ENCODE measurements at regions not wholly inside any gene's neighbourhood (a gene's known extent, or its start where the extent isn't known, plus 50 kb on each side); places are given as distances from the start of the nearest gene placed in this dataset.

GRCh38 chr11:15485432-15485831 is 370.7 kb downstream of the INSC start:
- DNase-seq (ENCODE audit: low read depth) = no peak

- DNase-seq (ENCODE audit: low read depth) = no peak
Observed at GRCh38 chr11:15489281-15489680, 374.6 kb downstream of the INSC start.

GRCh38 chr11:15490535-15490934 is 375.8 kb downstream of the INSC start:
- no peak for DNase-seq (ENCODE audit: low read depth)

- no peak for DNase-seq (ENCODE audit: low read depth)
Observed at GRCh38 chr11:15493066-15493465, 378.3 kb downstream of the INSC start.

GRCh38 chr11:15493921-15494620 is 379.3 kb downstream of the INSC start:
- DNase-seq (ENCODE audit: low read depth) = no peak

- DNase-seq (ENCODE audit: low read depth) = no peak
Observed at GRCh38 chr11:15494740-15495139, 380.0 kb downstream of the INSC start.

- DNase-seq (ENCODE audit: low read depth) = no peak
Observed at GRCh38 chr11:15495462-15495861, 380.7 kb downstream of the INSC start.

- no peak for DNase-seq (ENCODE audit: low read depth)
Observed at GRCh38 chr11:15497366-15497765, 382.6 kb downstream of the INSC start.

GRCh38 chr11:15499674-15500073 is 385.0 kb downstream of the INSC start:
- DNase-seq (ENCODE audit: low read depth) = no peak

GRCh38 chr11:15500643-15501042 is 385.9 kb downstream of the INSC start:
- no peak for DNase-seq (ENCODE audit: low read depth)

- no peak for DNase-seq (ENCODE audit: low read depth)
Observed at GRCh38 chr11:15501566-15501965, 386.8 kb downstream of the INSC start.

GRCh38 chr11:15505155-15505554 is 390.4 kb downstream of the INSC start:
- no peak for DNase-seq (ENCODE audit: low read depth)

- no peak for DNase-seq (ENCODE audit: low read depth)
Observed at GRCh38 chr11:15507592-15507991, 392.9 kb downstream of the INSC start.

GRCh38 chr11:15509082-15509481 is 394.4 kb downstream of the INSC start:
- no peak for DNase-seq (ENCODE audit: low read depth)

GRCh38 chr11:15519124-15519791 is 404.5 kb downstream of the INSC start:
- no peak for DNase-seq (ENCODE audit: low read depth)

- DNase-seq (ENCODE audit: low read depth) = no peak
Observed at GRCh38 chr11:15519911-15520310, 405.2 kb downstream of the INSC start.

GRCh38 chr11:15523543-15523942 is 408.8 kb downstream of the INSC start:
- no peak for DNase-seq (ENCODE audit: low read depth)

- DNase-seq (ENCODE audit: low read depth) = no peak
Observed at GRCh38 chr11:15525582-15525981, 410.9 kb downstream of the INSC start.

GRCh38 chr11:15526032-15526431 is 411.3 kb downstream of the INSC start:
- no peak for DNase-seq (ENCODE audit: low read depth)

GRCh38 chr11:15526859-15527450 is 412.2 kb downstream of the INSC start:
- no peak for DNase-seq (ENCODE audit: low read depth)

GRCh38 chr11:15532432-15532831 is 417.7 kb downstream of the INSC start:
- DNase-seq (ENCODE audit: low read depth) = no peak

- no peak for DNase-seq (ENCODE audit: low read depth)
Observed at GRCh38 chr11:15534266-15534665, 419.5 kb downstream of the INSC start.

- no peak for DNase-seq (ENCODE audit: low read depth)
Observed at GRCh38 chr11:15535414-15535813, 420.7 kb downstream of the INSC start.

- no peak for DNase-seq (ENCODE audit: low read depth)
Observed at GRCh38 chr11:15536438-15536837, 421.7 kb downstream of the INSC start.

Data from stimulated activated CD8-positive, alpha-beta memory T cell treated with anti-CD3 and anti-CD28 coated beads, Interleukin-15, amount 100 ng/mL, for 1 hour (primary cell).